Mesendoderm (in vitro differentiated cells): ENCODE measurements at regions not wholly inside any gene's neighbourhood (a gene's known extent, or its start where the extent isn't known, plus 50 kb on each side); places are given as distances from the start of the nearest gene placed in this dataset.

Source experiments
- DNase-seq: peaks from one replicate; pipeline ENCODE4 v3.0.0; 2013
- H2AK5ac ChIP-seq: 2 replicates; pipeline ENCODE4 v1.6.1; 2013; ENCODE audit warnings: low read length, inconsistent platforms
- H2BK120ac ChIP-seq: 2 replicates; pipeline ENCODE4 v1.6.1; 2013; ENCODE audit warnings: low read depth, mild to moderate bottlenecking, low read length, moderate library complexity, mixed read lengths
- H2BK15ac ChIP-seq: replicated peaks from 2 replicates; pipeline ENCODE4 v1.6.1; 2013; ENCODE audit warnings: low read depth, mild to moderate bottlenecking, moderate library complexity
- H2BK5ac ChIP-seq: 2 replicates; pipeline ENCODE4 v1.6.1; 2013; ENCODE audit warnings: low read length, inconsistent platforms
- H3K18ac ChIP-seq: 2 replicates; pipeline ENCODE4 v1.6.1; 2013; ENCODE audit warnings: mild to moderate bottlenecking, low read length, mixed read lengths
- H3K23ac ChIP-seq: one replicate; pipeline ENCODE4 v1.6.1; 2013; ENCODE audit warnings: low read length
- H3K27ac ChIP-seq: 2 replicates; pipeline ENCODE4 v1.5.1; 2013; ENCODE audit warnings: low read depth, mild to moderate bottlenecking, inconsistent platforms, low read length, moderate library complexity
- H3K27me3 ChIP-seq: 2 replicates; pipeline ENCODE4 v1.6.1; 2013; ENCODE audit warnings: low read length, control low read depth, mild to moderate bottlenecking, inconsistent platforms; ENCODE audit not compliant: insufficient read depth, poor library complexity
- H3K36me3 ChIP-seq: 2 replicates; pipeline ENCODE4 v1.6.1; 2013; ENCODE audit warnings: low read length, inconsistent platforms; ENCODE audit not compliant: control insufficient read depth, insufficient read depth
- H3K4ac ChIP-seq: one replicate; pipeline ENCODE4 v1.6.1; 2013; ENCODE audit warnings: low read depth, mild to moderate bottlenecking, low read length, moderate library complexity
- H3K4me1 ChIP-seq: 2 replicates; pipeline ENCODE4 v1.6.1; 2013; ENCODE audit warnings: low read depth, low read length, inconsistent platforms; ENCODE audit not compliant: control insufficient read depth
- H3K4me2 ChIP-seq: 2 replicates; pipeline ENCODE4 v1.6.1; 2013; ENCODE audit warnings: low read length
- H3K4me3 ChIP-seq: 2 replicates; pipeline ENCODE4 v1.5.1; 2013; ENCODE audit warnings: mild to moderate bottlenecking, low read length
- H3K56ac ChIP-seq: one replicate; pipeline ENCODE4 v1.6.1; 2013; ENCODE audit warnings: low read length
- H3K79me1 ChIP-seq: 2 replicates; pipeline ENCODE4 v1.6.1; 2013; ENCODE audit warnings: low read length, inconsistent platforms
- H3K79me2 ChIP-seq: 2 replicates; pipeline ENCODE4 v1.6.1; 2013; ENCODE audit warnings: mild to moderate bottlenecking, low read length; ENCODE audit not compliant: control insufficient read depth, insufficient read depth
- H3K9ac ChIP-seq: 2 replicates; pipeline ENCODE4 v1.6.1; 2013; ENCODE audit warnings: low read length, inconsistent platforms
- H4K5ac ChIP-seq: one replicate; pipeline ENCODE4 v1.6.1; 2013; ENCODE audit warnings: low read length
- H4K8ac ChIP-seq: one replicate; pipeline ENCODE4 v1.6.1; 2013; ENCODE audit warnings: low read depth, mild to moderate bottlenecking, control low read depth, low read length, moderate library complexity
- WGBS: extraction: QIAGEN DNeasy Blood & Tissue Kit; methylation state at CpG from one replicate; pipeline ENCODE4 v1.1.7; 2013; ENCODE audit warnings: low lambda C conversion rate, missing lambda C conversion rate; ENCODE audit not compliant: insufficient coverage; ENCODE audit errors: extremely low coverage; 5-methylcytosine and 5-hydroxymethylcytosine counted together

DNA sequence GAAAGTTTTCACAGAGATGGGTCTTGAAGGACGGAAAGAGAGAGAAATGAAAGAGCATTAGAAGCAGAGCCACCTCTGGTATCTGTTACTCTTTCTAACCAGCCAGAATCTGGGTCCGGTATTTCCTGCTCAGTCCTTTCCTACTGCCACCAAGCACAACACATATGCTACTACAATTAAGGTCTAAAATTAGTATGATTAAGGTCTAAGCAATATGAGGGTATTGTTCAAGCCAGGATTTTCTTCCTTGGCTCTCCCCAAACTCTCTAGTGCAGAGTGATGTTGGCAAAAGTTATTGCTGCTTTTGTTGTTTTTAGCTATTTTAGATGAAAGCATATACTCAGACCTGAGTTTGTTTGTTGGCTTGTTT lies 59.2 kb upstream of the EED start:
- Histone ChIP-seq H2AK5ac (no peak overlapping the region), H3K18ac (no peak overlapping the region), H3K27me3 (no peaks in the 10 kb centered on the region), H2BK120ac (no peak overlapping the region), H3K4ac (no peak overlapping the region), H3K27ac (no peak overlapping the region), H3K9ac (no peak overlapping the region), H3K79me2 (no peaks in the 10 kb centered on the region), H3K79me1 (no peaks in the 10 kb centered on the region), H3K4me2 (no peak overlapping the region), H2BK15ac (no peak overlapping the region), H2BK5ac (no peak overlapping the region), H4K5ac (no peak overlapping the region), H3K56ac (no peak overlapping the region), H3K4me3 (no peak overlapping the region), H4K8ac (no peak overlapping the region), H3K4me1 (no peaks in the 10 kb centered on the region), H3K23ac (no peak overlapping the region), H3K36me3 (no peaks in the 10 kb centered on the region)
- no peak for DNase-seq
- WGBS = no CpG with 5 or more reads among the region's 2 CpGs

DNA sequence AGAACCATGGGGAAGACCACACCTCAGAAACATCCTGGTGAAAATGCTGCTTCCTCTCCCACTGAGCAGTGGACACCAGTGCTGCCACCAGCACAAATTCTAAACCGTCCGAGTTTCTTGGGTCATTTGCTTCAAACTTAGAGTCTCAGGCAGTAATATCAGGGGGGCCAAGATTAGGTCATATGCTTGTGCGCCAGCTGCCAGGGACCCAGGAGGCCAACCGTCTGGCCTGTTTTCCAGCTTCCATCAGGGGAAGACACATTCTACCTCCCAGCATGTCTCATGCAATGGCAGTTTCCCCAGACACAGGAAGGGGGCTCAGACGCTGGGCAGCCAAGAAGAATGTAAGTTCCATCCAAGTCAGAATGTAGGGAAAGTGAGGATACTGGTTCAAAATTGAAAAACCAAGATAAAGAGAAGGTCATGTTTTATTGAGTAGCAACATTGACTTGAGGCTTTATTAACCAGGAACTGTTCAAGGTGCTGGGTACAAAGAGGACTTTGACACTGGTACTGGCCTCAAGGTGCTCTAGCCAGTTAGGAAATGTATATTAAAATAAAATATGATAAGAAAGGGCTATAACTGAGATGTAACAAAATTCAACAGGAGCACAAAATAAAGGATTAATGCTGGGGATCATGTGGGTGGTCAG lies 59.7 kb upstream of the EED start:
- no peak overlapping the region for H3K27ac ChIP-seq
- H3K4me2 ChIP-seq = no peak overlapping the region
- H2AK5ac ChIP-seq = no peak overlapping the region
- H3K56ac ChIP-seq = no peak overlapping the region
- H4K5ac ChIP-seq = no peak overlapping the region
- DNase-seq = no peak
- no peak overlapping the region for H2BK15ac ChIP-seq
- H3K4ac ChIP-seq = no peak overlapping the region
- H2BK5ac ChIP-seq = no peak overlapping the region
- no peaks in the 10 kb centered on the region for H3K4me1 ChIP-seq
- H3K36me3 ChIP-seq = no peaks in the 10 kb centered on the region
- H3K79me1 ChIP-seq = no peaks in the 10 kb centered on the region
- H2BK120ac ChIP-seq = no peak overlapping the region
- no peak overlapping the region for H3K18ac ChIP-seq
- H3K9ac ChIP-seq = no peak overlapping the region
- no peaks in the 10 kb centered on the region for H3K79me2 ChIP-seq
- no peak overlapping the region for H3K4me3 ChIP-seq
- WGBS = no CpG with 5 or more reads among the region's 5 CpGs
- no peak overlapping the region for H3K23ac ChIP-seq
- no peak overlapping the region for H4K8ac ChIP-seq
- no peaks in the 10 kb centered on the region for H3K27me3 ChIP-seq

DNA sequence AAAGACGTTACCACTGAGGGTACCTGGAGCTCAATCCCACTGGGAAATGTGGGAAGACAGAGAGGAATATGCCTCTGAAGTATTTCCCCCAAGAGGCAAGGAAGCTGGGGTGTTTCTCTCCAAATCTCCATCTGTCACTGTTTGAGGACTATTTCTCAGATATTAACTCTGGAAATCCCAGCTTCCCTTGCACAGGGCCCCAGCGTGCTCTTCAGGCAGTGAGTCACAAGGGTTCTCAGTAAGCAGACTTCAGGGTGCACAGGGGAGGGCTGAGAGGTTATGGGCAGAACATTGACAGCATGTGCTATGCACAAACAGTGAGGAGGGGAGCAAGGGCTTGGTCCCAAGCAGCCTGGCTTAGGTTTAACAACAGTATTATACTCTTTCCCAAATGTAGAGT lies 60.9 kb upstream of the EED start:
- Histone ChIP-seq H3K4ac (no peak overlapping the region), H2BK120ac (no peak overlapping the region), H3K27me3 (no peaks in the 10 kb centered on the region), H3K4me2 (no peak overlapping the region), H3K23ac (no peak overlapping the region), H3K27ac (no peak overlapping the region), H4K5ac (no peak overlapping the region), H2BK15ac (no peak overlapping the region), H3K36me3 (no peaks in the 10 kb centered on the region), H3K56ac (no peak overlapping the region), H3K4me3 (no peak overlapping the region), H3K79me2 (no peaks in the 10 kb centered on the region), H2BK5ac (no peak overlapping the region), H3K18ac (no peak overlapping the region), H3K9ac (no peak overlapping the region), H3K79me1 (no peaks in the 10 kb centered on the region), H2AK5ac (no peak overlapping the region), H3K4me1 (no peaks in the 10 kb centered on the region), H4K8ac (no peak overlapping the region)
- DNase-seq = no peak
- no CpG with 5 or more reads among the region's 2 CpGs for WGBS

DNA sequence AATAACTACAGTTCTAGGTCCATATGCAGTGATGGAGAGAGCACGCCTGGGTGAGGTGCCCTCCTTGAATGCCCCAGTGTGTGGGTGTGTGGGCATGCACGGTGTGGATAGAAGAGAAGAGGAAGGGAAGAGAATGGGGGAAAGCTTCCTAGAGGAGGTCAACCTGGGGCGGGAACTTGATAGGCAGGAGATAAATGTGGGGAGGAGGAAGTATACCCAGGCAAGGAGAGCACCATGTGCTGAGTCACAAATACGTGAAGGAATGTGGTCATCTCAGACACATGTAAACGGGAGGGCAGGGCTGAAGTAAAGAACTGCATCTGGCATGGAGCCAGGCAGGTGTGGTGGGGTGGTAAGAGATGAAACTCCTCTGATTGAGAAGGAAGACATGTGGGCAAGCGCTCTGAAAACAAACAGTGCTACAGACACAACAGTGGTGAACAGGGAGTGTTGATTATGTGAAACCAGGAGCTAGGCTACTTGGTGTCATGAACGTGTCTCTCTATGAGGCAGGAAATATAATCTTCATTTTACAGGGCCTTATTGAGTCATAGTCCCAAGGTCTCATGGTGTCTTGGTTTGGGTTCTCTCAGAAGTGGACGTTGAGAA lies 61.5 kb upstream of the EED start:
- Histone ChIP-seq H3K23ac (no peak overlapping the region), H3K27me3 (no peaks in the 10 kb centered on the region), H3K4ac (no peak overlapping the region), H3K4me2 (no peak overlapping the region), H2BK5ac (no peak overlapping the region), H3K56ac (no peak overlapping the region), H3K9ac (no peak overlapping the region), H3K79me2 (no peaks in the 10 kb centered on the region), H3K4me1 (no peaks in the 10 kb centered on the region), H3K4me3 (no peak overlapping the region), H3K79me1 (no peaks in the 10 kb centered on the region), H2BK120ac (no peak overlapping the region), H4K5ac (no peak overlapping the region), H2BK15ac (no peak overlapping the region), H4K8ac (no peak overlapping the region), H3K36me3 (no peaks in the 10 kb centered on the region), H2AK5ac (no peak overlapping the region), H3K27ac (no peak overlapping the region), H3K18ac (no peak overlapping the region)
- no CpG with 5 or more reads among the region's 8 CpGs for WGBS
- DNase-seq = no peak

DNA sequence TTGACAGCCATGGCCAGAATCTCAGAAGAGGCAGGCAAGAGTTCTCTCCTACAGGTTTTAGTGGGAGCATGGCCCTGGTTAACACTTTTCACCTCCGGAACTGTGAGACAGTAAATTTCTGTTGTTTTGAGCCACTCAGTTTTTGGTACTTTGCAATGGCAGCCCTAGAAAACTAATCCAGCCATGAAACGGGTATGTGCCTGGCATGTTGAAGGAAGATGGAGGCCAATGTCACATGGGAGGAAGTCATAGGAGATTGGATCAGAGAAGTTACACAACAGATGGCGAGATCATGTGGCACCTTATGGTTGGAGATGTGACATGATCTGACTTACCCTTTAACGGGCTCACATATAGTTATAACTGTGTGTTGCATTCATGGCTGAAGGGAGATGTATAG lies 63.2 kb upstream of the EED start:
- H3K9ac ChIP-seq = no peak overlapping the region
- no peaks in the 10 kb centered on the region for H3K27me3 ChIP-seq
- no peak overlapping the region for H2BK15ac ChIP-seq
- H4K5ac ChIP-seq = no peak overlapping the region
- H2BK120ac ChIP-seq = no peak overlapping the region
- H4K8ac ChIP-seq = no peak overlapping the region
- H3K18ac ChIP-seq = no peak overlapping the region
- H3K4me1 ChIP-seq = no peaks in the 10 kb centered on the region
- no peak overlapping the region for H3K23ac ChIP-seq
- H2BK5ac ChIP-seq = no peak overlapping the region
- no peaks in the 10 kb centered on the region for H3K36me3 ChIP-seq
- H3K56ac ChIP-seq = no peak overlapping the region
- no peak overlapping the region for H3K27ac ChIP-seq
- H2AK5ac ChIP-seq = no peak overlapping the region
- H3K4me3 ChIP-seq = no peak overlapping the region
- no peak overlapping the region for H3K4ac ChIP-seq
- no peak overlapping the region for H3K4me2 ChIP-seq
- H3K79me1 ChIP-seq = no peaks in the 10 kb centered on the region
- H3K79me2 ChIP-seq = no peaks in the 10 kb centered on the region
- no peak for DNase-seq
- WGBS = no CpG with 5 or more reads among the region's 4 CpGs

DNA sequence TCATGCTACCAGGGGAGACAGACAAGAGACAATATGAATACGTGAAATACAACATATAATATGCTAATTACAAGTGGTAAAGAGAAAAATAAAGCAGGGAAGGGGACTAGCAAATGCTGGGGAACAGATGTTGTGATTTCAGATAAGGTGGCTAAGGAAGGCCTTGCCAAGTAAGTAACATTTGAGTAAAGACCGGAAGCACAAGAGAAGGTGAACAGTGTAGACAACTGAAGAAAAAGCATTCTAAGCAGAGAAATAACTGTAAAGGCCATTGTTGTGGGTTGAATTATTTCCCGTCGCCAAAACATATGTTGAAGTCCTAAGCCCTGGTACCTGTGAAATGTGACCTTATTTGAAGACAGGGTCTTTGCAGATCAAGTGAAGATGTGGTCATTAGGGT lies 63.7 kb upstream of the EED start:
- no peaks in the 10 kb centered on the region for H3K4me1 ChIP-seq
- no peak overlapping the region for H3K23ac ChIP-seq
- no peak overlapping the region for H3K4me3 ChIP-seq
- no peak overlapping the region for H2AK5ac ChIP-seq
- H3K56ac ChIP-seq = no peak overlapping the region
- H2BK15ac ChIP-seq = no peak overlapping the region
- no peak overlapping the region for H3K9ac ChIP-seq
- no peak overlapping the region for H4K5ac ChIP-seq
- no peak overlapping the region for H3K27ac ChIP-seq
- no peaks in the 10 kb centered on the region for H3K27me3 ChIP-seq
- no peak overlapping the region for H4K8ac ChIP-seq
- no peak overlapping the region for H2BK5ac ChIP-seq
- no peak for DNase-seq
- H3K4ac ChIP-seq = no peak overlapping the region
- no CpG with 5 or more reads among the region's 4 CpGs for WGBS
- H3K4me2 ChIP-seq = no peak overlapping the region
- H3K36me3 ChIP-seq = no peaks in the 10 kb centered on the region
- H2BK120ac ChIP-seq = no peak overlapping the region
- H3K79me2 ChIP-seq = no peaks in the 10 kb centered on the region
- H3K18ac ChIP-seq = no peak overlapping the region
- H3K79me1 ChIP-seq = no peaks in the 10 kb centered on the region
